GM23338 (cell line): ENCODE measurements at regions not wholly inside any gene's neighbourhood (a gene's known extent, or its start where the extent isn't known, plus 50 kb on each side); places are given as distances from the start of the nearest gene placed in this dataset.

ENCODE experiments used
- ATAC-seq: fragments of 200-7000 bp; cut with Tn5 transposase; 3 replicates; pipeline ENCODE4 v1.9.1; 2020
- DNase-seq: peaks from one replicate; pipeline ENCODE4 v3.0.0-alpha.2; 2015; ENCODE audit warnings: low spot score
- H2AFZ ChIP-seq: fragments of 200-600 bp; sonication (generic); 2 replicates; pipeline ENCODE4 v1.8.0; 2016; ENCODE audit warnings: antibody characterized with exemption, mild to moderate bottlenecking, moderate library complexity
- H3F3A ChIP-seq: fragments of 200-600 bp; sonication (generic); replicated peaks from 2 replicates; pipeline ENCODE4 v1.8.0; 2017; ENCODE audit warnings: antibody characterized with exemption, mixed run types, low read depth
- H3K27ac ChIP-seq: fragments of 200-600 bp; sonication (generic); 2 replicates; pipeline ENCODE4 v1.6.1; 2016; ENCODE audit warnings: low read depth
- H3K27me3 ChIP-seq: fragments of 200-600 bp; sonication (generic); 2 replicates; pipeline ENCODE4 v1.8.0; 2016; ENCODE audit warnings: mild to moderate bottlenecking, mixed run types, moderate library complexity; ENCODE audit not compliant: insufficient read depth
- H3K36me3 ChIP-seq: fragments of 200-600 bp; sonication (generic); 2 replicates; pipeline ENCODE4 v1.8.0; 2016; ENCODE audit warnings: mild to moderate bottlenecking; ENCODE audit not compliant: insufficient read depth
- H3K4me1 ChIP-seq: fragments of 200-600 bp; sonication (generic); 2 replicates; pipeline ENCODE4 v1.8.0; 2016; ENCODE audit warnings: mild to moderate bottlenecking, moderate library complexity; ENCODE audit not compliant: insufficient read depth
- H3K4me2 ChIP-seq: fragments of 200-600 bp; sonication (generic); 2 replicates; pipeline ENCODE4 v1.7.1; 2017; ENCODE audit warnings: mixed run types
- H3K4me3 ChIP-seq: fragments of 200-600 bp; sonication (generic); 2 replicates; pipeline ENCODE4 v1.6.1; 2016; ENCODE audit warnings: mixed run types
- H3K79me2 ChIP-seq: fragments of 200-600 bp; sonication (generic); replicated peaks from 2 replicates; pipeline ENCODE4 v1.8.0; 2017; ENCODE audit warnings: mild to moderate bottlenecking; ENCODE audit not compliant: insufficient read depth
- H3K9me2 ChIP-seq: fragments of 200-600 bp; sonication (generic); 2 replicates; pipeline ENCODE4 v1.8.0; 2017; ENCODE audit not compliant: insufficient read depth
- H4K20me1 ChIP-seq: fragments of 200-600 bp; sonication (generic); replicated peaks from 2 replicates; pipeline ENCODE4 v1.8.0; 2017; ENCODE audit warnings: mild to moderate bottlenecking; ENCODE audit not compliant: insufficient read depth
- H3K27ac Mint-ChIP-seq: 2 replicates; pipeline ENCODE4 v1.8.0; 2020; ENCODE audit warnings: inconsistent platforms, mild to moderate bottlenecking, moderate library complexity, mixed read lengths
- H3K27me3 Mint-ChIP-seq: 3 replicates; pipeline ENCODE4 v1.8.0; 2022; ENCODE audit warnings: low read depth, mild to moderate bottlenecking, moderate library complexity, mixed read lengths, inconsistent platforms; ENCODE audit not compliant: insufficient read depth, poor library complexity
- H3K36me3 Mint-ChIP-seq: 3 replicates; pipeline ENCODE4 v1.8.0; 2021; ENCODE audit warnings: low read depth, mild to moderate bottlenecking, inconsistent platforms, moderate library complexity, mixed read lengths
- H3K4me1 Mint-ChIP-seq: 3 replicates; pipeline ENCODE4 v1.8.0; 2020; ENCODE audit warnings: mild to moderate bottlenecking, inconsistent platforms, mixed read lengths
- H3K4me3 Mint-ChIP-seq: 3 replicates; pipeline ENCODE4 v1.8.0; 2021; ENCODE audit warnings: moderate library complexity, mild to moderate bottlenecking, inconsistent platforms, mixed read lengths
- H3K9me3 Mint-ChIP-seq: 3 replicates; pipeline ENCODE4 v1.8.0; 2020; ENCODE audit warnings: moderate library complexity, mild to moderate bottlenecking, inconsistent platforms, mixed read lengths
- CREB1 ChIP-seq: fragments of 250-450 bp; sonication (Bioruptor Pico); IDR thresholded peaks from 2 replicates; pipeline ENCODE4 v1.5.0; 2020; ENCODE audit warnings: low read depth, mild to moderate bottlenecking, moderate library complexity
- EZH2 ChIP-seq: fragments of 200-600 bp; sonication (generic); IDR thresholded peaks from one replicate; pipeline ENCODE4 v1.8.0; 2017; ENCODE audit warnings: antibody characterized with exemption, mild to moderate bottlenecking, low read depth; ENCODE audit not compliant: unreplicated experiment
- EZH2phosphoT487 ChIP-seq: fragments of 200-600 bp; sonication (generic); IDR thresholded peaks from one replicate; pipeline ENCODE4 v1.8.1; 2018; ENCODE audit warnings: antibody characterized with exemption; ENCODE audit not compliant: unreplicated experiment
- JUNB ChIP-seq: IDR thresholded peaks from one replicate; pipeline ENCODE4 v1.6.1; 2016; ENCODE audit warnings: antibody characterized with exemption; ENCODE audit not compliant: unreplicated experiment
- NANOG ChIP-seq: IDR thresholded peaks from 2 replicates; pipeline ENCODE4 v1.6.1; 2016; ENCODE audit warnings: antibody characterized with exemption, borderline replicate concordance
- POLR2AphosphoS5 ChIP-seq: IDR thresholded peaks from 2 replicates; pipeline ENCODE4 v1.6.1; 2016; ENCODE audit warnings: antibody characterized with exemption, low read depth
- STAT1 ChIP-seq: IDR thresholded peaks from one replicate; pipeline ENCODE4 v1.6.1; 2016; ENCODE audit warnings: antibody characterized with exemption; ENCODE audit not compliant: unreplicated experiment
- ZNF114 ChIP-seq: fragments of 250-450 bp; sonication (Bioruptor Pico); IDR thresholded peaks from 2 replicates; pipeline ENCODE4 v1.5.0; 2020; ENCODE audit warnings: mild to moderate bottlenecking, moderate library complexity
- ZNF331 ChIP-seq: fragments of 250-450 bp; sonication (Bioruptor Pico); IDR thresholded peaks from 2 replicates; pipeline ENCODE4 v1.5.0; 2020; ENCODE audit warnings: low read depth, mild to moderate bottlenecking, moderate library complexity
- TF ChIP-seq, protein P1 (sequence below): IDR thresholded peaks from one replicate; pipeline ENCODE4 v1.6.1; 2018; ENCODE audit warnings: antibody characterized with exemption; ENCODE audit not compliant: unreplicated experiment
- TF ChIP-seq, protein P2 (sequence below): IDR thresholded peaks from 2 replicates; pipeline ENCODE4 v1.6.1; 2016; ENCODE audit warnings: antibody characterized with exemption
- TF ChIP-seq, protein P3 (sequence below), 2 experiments: fragments of 200-600 bp in 1 of 2; sonication (generic) in 1 of 2; conservative IDR thresholded peaks; 2 replicates each; pipeline versions ENCODE4 v1.5.1 to v1.6.1; 2016 to 2017; ENCODE audit warnings: antibody characterized with exemption in 2 of 2, low read depth in 2 of 2, mild to moderate bottlenecking in 2 of 2, moderate library complexity in 1 of 2
- TF ChIP-seq, protein P4 (sequence below): fragments of 250-450 bp; sonication (Bioruptor Pico); IDR thresholded peaks from 2 replicates; pipeline ENCODE4 v1.5.0; 2020; ENCODE audit warnings: mild to moderate bottlenecking, moderate library complexity

DNA sequence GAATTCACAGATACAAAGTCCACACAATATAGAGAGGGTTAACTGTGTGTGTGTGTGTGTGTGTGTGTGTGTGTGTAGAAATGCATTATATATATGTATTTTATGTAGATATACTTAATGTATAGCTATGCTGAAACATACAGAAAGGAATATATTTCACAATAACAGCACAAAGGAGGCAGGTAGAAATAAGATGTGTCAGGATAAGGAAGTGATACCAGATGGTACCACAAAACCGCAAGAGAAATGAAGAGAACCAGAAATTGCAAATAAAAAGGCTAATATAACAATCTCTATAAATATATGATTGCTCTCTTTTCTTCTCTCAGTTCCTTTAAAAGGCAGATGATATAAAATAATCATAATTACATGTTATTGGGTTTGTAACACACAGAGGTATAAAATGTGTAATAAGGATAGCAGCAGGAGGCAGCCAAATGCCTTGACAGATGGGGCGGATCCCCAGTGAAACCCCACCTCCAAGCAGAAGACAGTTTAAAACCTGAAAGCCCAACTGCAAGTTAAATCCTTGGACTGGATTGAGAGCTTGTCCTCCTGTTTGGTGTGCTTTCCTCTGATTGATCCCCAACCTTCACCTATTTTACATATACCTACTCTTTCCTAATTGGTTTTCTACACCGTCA, 365.4 kb upstream of the C16orf82 start:
- H3K9me3 Mint-ChIP-seq: peaks cover 80% of the 10 kb centered on the region
- Histone ChIP-seq H3F3A (no peaks in the 10 kb centered on the region), H4K20me1 (no peaks in the 10 kb centered on the region), H2AFZ (no peak overlapping the region), H3K4me3 (no peak overlapping the region), H3K79me2 (no peaks in the 10 kb centered on the region), H3K4me1 (no peaks in the 10 kb centered on the region), H3K9me2 (no peaks in the 10 kb centered on the region), H3K36me3 (no peaks in the 10 kb centered on the region), H3K27me3 (no peaks in the 10 kb centered on the region), H3K27ac (no peak overlapping the region), H3K4me2 (no peak overlapping the region)
- H3K27ac Mint-ChIP-seq: no peak overlapping the region
- H3K27me3 Mint-ChIP-seq: no peaks in the 10 kb centered on the region
- no peaks in the 10 kb centered on the region for H3K4me1 Mint-ChIP-seq
- ATAC-seq: no peak
- H3K36me3 Mint-ChIP-seq: no peaks in the 10 kb centered on the region; the same call in 1 of the 3 replicates
- TF ChIP-seq STAT1 (no peak), EZH2 (no peak), CREB1 (CRISPR knock-in tag) (no peak), ZNF331 (CRISPR knock-in tag) (no peak), EZH2phosphoT487 (no peak), POLR2AphosphoS5 (no peak), ZNF114 (CRISPR knock-in tag) (no peak), NANOG (no peak), JUNB (no peak)
- TF ChIP-seq, protein P1, sequence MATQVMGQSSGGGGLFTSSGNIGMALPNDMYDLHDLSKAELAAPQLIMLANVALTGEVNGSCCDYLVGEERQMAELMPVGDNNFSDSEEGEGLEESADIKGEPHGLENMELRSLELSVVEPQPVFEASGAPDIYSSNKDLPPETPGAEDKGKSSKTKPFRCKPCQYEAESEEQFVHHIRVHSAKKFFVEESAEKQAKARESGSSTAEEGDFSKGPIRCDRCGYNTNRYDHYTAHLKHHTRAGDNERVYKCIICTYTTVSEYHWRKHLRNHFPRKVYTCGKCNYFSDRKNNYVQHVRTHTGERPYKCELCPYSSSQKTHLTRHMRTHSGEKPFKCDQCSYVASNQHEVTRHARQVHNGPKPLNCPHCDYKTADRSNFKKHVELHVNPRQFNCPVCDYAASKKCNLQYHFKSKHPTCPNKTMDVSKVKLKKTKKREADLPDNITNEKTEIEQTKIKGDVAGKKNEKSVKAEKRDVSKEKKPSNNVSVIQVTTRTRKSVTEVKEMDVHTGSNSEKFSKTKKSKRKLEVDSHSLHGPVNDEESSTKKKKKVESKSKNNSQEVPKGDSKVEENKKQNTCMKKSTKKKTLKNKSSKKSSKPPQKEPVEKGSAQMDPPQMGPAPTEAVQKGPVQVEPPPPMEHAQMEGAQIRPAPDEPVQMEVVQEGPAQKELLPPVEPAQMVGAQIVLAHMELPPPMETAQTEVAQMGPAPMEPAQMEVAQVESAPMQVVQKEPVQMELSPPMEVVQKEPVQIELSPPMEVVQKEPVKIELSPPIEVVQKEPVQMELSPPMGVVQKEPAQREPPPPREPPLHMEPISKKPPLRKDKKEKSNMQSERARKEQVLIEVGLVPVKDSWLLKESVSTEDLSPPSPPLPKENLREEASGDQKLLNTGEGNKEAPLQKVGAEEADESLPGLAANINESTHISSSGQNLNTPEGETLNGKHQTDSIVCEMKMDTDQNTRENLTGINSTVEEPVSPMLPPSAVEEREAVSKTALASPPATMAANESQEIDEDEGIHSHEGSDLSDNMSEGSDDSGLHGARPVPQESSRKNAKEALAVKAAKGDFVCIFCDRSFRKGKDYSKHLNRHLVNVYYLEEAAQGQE: no peak
- TF ChIP-seq, protein P2, sequence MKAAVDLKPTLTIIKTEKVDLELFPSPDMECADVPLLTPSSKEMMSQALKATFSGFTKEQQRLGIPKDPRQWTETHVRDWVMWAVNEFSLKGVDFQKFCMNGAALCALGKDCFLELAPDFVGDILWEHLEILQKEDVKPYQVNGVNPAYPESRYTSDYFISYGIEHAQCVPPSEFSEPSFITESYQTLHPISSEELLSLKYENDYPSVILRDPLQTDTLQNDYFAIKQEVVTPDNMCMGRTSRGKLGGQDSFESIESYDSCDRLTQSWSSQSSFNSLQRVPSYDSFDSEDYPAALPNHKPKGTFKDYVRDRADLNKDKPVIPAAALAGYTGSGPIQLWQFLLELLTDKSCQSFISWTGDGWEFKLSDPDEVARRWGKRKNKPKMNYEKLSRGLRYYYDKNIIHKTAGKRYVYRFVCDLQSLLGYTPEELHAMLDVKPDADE: no peak
- TF ChIP-seq, protein P3, sequence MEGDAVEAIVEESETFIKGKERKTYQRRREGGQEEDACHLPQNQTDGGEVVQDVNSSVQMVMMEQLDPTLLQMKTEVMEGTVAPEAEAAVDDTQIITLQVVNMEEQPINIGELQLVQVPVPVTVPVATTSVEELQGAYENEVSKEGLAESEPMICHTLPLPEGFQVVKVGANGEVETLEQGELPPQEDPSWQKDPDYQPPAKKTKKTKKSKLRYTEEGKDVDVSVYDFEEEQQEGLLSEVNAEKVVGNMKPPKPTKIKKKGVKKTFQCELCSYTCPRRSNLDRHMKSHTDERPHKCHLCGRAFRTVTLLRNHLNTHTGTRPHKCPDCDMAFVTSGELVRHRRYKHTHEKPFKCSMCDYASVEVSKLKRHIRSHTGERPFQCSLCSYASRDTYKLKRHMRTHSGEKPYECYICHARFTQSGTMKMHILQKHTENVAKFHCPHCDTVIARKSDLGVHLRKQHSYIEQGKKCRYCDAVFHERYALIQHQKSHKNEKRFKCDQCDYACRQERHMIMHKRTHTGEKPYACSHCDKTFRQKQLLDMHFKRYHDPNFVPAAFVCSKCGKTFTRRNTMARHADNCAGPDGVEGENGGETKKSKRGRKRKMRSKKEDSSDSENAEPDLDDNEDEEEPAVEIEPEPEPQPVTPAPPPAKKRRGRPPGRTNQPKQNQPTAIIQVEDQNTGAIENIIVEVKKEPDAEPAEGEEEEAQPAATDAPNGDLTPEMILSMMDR (conservative IDR thresholded peaks at IDR 0.05; ENCODE audit: low read depth in 2 of 2): no peak
- TF ChIP-seq, protein P4, sequence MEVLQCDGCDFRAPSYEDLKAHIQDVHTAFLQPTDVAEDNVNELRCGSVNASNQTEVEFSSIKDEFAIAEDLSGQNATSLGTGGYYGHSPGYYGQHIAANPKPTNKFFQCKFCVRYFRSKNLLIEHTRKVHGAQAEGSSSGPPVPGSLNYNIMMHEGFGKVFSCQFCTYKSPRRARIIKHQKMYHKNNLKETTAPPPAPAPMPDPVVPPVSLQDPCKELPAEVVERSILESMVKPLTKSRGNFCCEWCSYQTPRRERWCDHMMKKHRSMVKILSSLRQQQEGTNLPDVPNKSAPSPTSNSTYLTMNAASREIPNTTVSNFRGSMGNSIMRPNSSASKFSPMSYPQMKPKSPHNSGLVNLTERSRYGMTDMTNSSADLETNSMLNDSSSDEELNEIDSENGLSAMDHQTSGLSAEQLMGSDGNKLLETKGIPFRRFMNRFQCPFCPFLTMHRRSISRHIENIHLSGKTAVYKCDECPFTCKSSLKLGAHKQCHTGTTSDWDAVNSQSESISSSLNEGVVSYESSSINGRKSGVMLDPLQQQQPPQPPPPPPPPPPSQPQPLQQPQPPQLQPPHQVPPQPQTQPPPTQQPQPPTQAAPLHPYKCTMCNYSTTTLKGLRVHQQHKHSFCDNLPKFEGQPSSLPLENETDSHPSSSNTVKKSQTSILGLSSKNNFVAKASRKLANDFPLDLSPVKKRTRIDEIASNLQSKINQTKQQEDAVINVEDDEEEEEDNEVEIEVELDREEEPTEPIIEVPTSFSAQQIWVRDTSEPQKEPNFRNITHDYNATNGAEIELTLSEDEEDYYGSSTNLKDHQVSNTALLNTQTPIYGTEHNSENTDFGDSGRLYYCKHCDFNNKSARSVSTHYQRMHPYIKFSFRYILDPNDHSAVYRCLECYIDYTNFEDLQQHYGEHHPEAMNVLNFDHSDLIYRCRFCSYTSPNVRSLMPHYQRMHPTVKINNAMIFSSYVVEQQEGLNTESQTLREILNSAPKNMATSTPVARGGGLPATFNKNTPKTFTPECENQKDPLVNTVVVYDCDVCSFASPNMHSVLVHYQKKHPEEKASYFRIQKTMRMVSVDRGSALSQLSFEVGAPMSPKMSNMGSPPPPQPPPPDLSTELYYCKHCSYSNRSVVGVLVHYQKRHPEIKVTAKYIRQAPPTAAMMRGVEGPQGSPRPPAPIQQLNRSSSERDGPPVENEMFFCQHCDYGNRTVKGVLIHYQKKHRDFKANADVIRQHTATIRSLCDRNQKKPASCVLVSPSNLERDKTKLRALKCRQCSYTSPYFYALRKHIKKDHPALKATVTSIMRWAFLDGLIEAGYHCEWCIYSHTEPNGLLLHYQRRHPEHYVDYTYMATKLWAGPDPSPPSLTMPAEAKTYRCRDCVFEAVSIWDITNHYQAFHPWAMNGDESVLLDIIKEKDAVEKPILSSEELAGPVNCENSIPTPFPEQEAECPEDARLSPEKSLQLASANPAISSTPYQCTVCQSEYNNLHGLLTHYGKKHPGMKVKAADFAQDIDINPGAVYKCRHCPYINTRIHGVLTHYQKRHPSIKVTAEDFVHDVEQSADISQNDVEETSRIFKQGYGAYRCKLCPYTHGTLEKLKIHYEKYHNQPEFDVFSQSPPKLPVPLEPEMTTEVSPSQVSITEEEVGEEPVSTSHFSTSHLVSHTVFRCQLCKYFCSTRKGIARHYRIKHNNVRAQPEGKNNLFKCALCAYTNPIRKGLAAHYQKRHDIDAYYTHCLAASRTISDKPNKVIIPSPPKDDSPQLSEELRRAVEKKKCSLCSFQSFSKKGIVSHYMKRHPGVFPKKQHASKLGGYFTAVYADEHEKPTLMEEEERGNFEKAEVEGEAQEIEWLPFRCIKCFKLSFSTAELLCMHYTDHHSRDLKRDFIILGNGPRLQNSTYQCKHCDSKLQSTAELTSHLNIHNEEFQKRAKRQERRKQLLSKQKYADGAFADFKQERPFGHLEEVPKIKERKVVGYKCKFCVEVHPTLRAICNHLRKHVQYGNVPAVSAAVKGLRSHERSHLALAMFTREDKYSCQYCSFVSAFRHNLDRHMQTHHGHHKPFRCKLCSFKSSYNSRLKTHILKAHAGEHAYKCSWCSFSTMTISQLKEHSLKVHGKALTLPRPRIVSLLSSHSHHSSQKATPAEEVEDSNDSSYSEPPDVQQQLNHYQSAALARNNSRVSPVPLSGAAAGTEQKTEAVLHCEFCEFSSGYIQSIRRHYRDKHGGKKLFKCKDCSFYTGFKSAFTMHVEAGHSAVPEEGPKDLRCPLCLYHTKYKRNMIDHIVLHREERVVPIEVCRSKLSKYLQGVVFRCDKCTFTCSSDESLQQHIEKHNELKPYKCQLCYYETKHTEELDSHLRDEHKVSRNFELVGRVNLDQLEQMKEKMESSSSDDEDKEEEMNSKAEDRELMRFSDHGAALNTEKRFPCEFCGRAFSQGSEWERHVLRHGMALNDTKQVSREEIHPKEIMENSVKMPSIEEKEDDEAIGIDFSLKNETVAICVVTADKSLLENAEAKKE (CRISPR knock-in tag): no peak
- no peak overlapping the region for H3K4me3 Mint-ChIP-seq
- no peak for DNase-seq
